Memory B cell (primary cell): ENCODE measurements at regions not wholly inside any gene's neighbourhood (a gene's known extent, or its start where the extent isn't known, plus 50 kb on each side); places are given as distances from the start of the nearest gene placed in this dataset.

Source experiments
- ATAC-seq: fragments of 150-1000 bp; cut with Tn5 transposase; 2 replicates; pipeline ENCODE4 v1.10.0; 2021; ENCODE audit warnings: low read depth, mild to moderate bottlenecking, moderate library complexity
- DNase-seq, 2 donors: peaks; one replicate each; pipeline ENCODE4 v3.0.0; 2022; ENCODE audit warnings: low spot score in 2 of 2
- H3K27ac Mint-ChIP-seq: one replicate; pipeline ENCODE4 v1.8.0; 2022; ENCODE audit warnings: mild to moderate bottlenecking, moderate library complexity, mixed read lengths
- H3K27me3 Mint-ChIP-seq: one replicate; pipeline ENCODE4 v1.8.0; 2022; ENCODE audit warnings: mixed read lengths
- H3K36me3 Mint-ChIP-seq: one replicate; pipeline ENCODE4 v1.8.0; 2022; ENCODE audit warnings: mild to moderate bottlenecking, mixed read lengths
- H3K4me1 Mint-ChIP-seq: one replicate; pipeline ENCODE4 v1.8.0; 2022; ENCODE audit warnings: mixed read lengths
- H3K4me3 Mint-ChIP-seq: one replicate; pipeline ENCODE4 v1.8.0; 2022; ENCODE audit warnings: mild to moderate bottlenecking, moderate library complexity, mixed read lengths
- H3K9me3 Mint-ChIP-seq: one replicate; pipeline ENCODE4 v1.8.0; 2022; ENCODE audit warnings: mixed read lengths

DNA sequence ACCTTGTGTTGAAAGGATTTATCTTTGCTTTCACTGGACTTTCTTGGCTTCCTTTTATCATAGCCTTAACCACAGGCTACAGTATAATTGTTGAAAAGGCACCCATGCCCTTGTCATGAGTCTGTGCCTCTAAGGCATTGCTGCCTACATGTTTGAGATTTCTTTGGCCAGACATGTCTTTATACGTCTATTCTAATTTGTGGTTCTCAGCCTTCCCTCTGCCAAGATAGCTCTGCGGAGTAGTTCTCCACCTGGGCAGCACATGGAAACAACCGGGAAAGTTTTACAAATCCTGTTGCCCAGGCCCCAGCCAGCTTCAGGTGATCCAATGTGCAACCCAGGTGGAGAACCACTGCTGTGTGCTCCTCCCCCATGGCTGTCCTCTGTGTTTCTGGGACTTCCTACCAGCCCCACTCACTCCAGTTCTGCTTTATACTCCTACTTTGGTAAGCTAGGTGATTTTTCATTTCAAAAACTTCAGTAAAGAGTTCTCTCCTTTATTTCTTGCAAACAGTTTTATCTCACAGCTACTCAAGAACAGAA is 159.6 kb upstream of the MYLIP start:
- no peaks in the 10 kb centered on the region for H3K4me1 Mint-ChIP-seq
- DNase-seq (no peak), ATAC-seq (no peak)
- H3K4me3 Mint-ChIP-seq, result no peak overlapping the region
- H3K36me3 Mint-ChIP-seq, result peaks cover 3% of the 10 kb centered on the region
- H3K9me3 Mint-ChIP-seq, result peaks cover 6% of the 10 kb centered on the region
- no peaks in the 10 kb centered on the region for H3K27me3 Mint-ChIP-seq
- no peak overlapping the region for H3K27ac Mint-ChIP-seq

DNA sequence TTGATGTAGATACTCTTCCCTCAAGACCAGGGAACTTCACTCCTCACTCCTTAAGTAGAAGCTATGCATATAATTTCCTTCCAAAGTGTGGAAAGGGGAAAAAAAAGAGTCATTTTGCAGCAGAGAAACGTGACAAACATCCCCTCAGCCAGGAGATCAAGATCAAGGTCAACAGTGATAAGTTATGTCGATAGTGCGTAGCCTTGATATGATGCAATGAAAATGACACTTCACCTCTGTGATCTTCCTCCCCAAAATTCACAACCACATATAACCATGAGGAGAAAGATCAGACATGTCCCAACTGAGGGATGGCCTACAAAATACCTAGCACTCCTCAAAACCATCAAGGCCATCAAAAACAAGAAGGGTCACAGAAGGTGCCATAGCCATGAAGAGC is 160.4 kb upstream of the MYLIP start:
- Mint-ChIP-seq H3K4me3 (no peak overlapping the region), H3K27ac (no peak overlapping the region), H3K9me3 (peaks cover 3% of the 10 kb centered on the region), H3K36me3 (no peaks in the 10 kb centered on the region), H3K27me3 (no peaks in the 10 kb centered on the region), H3K4me1 (no peaks in the 10 kb centered on the region)
- ATAC-seq (no peak), DNase-seq (no peak)

DNA sequence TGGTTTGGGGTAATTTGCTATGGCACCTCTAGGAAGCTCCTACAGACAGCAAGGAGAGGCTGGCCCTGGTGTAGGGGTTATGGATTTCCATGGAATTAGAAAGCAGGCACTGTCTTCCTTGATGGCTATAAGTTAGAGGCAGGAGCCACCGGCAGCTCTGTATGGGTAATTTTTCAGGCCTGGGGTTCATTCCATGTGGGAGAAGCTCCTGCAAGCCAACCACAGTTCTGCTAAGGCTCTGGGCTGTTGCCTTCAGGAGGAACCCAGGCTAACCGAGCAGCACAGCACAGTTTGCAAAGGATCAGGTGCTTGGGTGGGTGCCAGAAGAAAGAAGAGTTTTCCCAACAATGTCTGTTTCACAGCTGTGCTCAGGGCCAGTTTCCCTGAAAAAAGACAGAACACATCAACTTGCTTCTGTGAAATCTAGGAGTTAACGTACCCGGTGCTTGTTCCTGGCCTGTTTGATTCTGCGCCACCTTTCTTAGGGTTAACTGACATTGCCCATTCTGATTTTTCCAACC is 162.8 kb upstream of the MYLIP start:
- Mint-ChIP-seq H3K4me1 (peaks cover 10% of the 10 kb centered on the region), H3K9me3 (no peaks in the 10 kb centered on the region), H3K4me3 (no peak overlapping the region), H3K27ac (no peak overlapping the region), H3K27me3 (no peaks in the 10 kb centered on the region), H3K36me3 (no peaks in the 10 kb centered on the region)
- DNase-seq (no peak), ATAC-seq (no peak)

DNA sequence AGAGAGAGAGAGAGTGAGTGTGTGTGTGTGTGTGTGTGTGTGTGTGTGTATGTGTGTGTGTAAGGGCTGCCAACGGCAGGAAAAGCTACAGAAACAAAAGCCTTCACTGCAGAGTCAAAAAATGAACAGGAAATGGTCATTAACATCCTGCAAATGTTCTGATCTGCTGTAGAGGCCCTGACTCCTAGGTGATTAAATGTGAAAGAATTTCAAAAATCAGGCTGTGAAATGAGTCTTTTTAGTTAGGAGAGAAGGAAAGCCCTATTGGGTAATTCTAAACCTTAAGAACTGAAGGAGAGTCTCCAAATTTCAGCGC is 166.5 kb upstream of the MYLIP start:
- H3K27ac Mint-ChIP-seq, result no peak overlapping the region
- no peaks in the 10 kb centered on the region for H3K9me3 Mint-ChIP-seq
- ATAC-seq (no peak), DNase-seq (no peak)
- peaks cover 2% of the 10 kb centered on the region for H3K27me3 Mint-ChIP-seq
- peaks cover 14% of the 10 kb centered on the region for H3K4me1 Mint-ChIP-seq
- no peak overlapping the region for H3K4me3 Mint-ChIP-seq
- no peaks in the 10 kb centered on the region for H3K36me3 Mint-ChIP-seq

DNA sequence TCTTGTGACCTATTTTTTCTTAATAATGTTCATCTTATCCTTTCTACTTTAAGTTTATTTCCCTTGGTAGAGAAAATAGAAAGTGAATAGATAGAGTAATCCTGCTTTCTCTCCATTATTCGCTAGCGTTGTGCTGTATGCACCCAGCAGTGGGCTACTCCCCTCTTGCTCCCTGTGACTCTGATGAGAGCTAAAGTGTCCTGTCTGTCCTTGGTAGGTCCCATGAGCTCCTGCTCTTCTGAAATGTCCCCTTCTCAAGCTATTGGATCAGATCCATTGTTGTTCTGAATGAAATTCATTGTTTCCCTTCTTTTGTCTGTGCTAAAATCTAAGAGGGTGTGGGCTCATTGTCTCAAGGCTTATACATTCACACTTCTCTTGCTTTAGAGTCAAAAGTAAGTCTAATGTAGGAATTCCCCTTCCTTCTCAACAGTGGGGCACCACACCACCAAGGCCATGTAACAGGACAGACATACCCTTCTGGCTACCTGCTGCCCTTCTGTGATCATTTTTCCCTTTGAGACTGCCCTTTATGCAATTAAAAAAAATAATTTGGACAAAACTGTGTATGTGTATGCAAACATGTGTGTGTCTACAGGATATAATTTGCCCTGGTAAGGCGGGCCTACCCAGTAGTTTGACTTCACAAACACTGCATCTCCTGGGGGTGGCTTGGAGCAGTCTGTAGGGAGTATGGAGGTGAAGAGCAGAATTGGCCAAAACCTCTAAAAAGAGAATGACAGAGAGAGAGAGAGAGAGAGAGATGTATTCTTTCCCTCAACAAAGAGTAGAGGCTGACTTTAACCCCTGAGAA is 167.0 kb upstream of the MYLIP start:
- no peak overlapping the region for H3K4me3 Mint-ChIP-seq
- no peak for ATAC-seq
- H3K4me1 Mint-ChIP-seq, result peaks cover 14% of the 10 kb centered on the region
- H3K9me3 Mint-ChIP-seq, result no peaks in the 10 kb centered on the region
- peaks cover 3% of the 10 kb centered on the region for H3K27me3 Mint-ChIP-seq
- no peaks in the 10 kb centered on the region for H3K36me3 Mint-ChIP-seq
- no peak overlapping the region for H3K27ac Mint-ChIP-seq
- no peak for DNase-seq

DNA sequence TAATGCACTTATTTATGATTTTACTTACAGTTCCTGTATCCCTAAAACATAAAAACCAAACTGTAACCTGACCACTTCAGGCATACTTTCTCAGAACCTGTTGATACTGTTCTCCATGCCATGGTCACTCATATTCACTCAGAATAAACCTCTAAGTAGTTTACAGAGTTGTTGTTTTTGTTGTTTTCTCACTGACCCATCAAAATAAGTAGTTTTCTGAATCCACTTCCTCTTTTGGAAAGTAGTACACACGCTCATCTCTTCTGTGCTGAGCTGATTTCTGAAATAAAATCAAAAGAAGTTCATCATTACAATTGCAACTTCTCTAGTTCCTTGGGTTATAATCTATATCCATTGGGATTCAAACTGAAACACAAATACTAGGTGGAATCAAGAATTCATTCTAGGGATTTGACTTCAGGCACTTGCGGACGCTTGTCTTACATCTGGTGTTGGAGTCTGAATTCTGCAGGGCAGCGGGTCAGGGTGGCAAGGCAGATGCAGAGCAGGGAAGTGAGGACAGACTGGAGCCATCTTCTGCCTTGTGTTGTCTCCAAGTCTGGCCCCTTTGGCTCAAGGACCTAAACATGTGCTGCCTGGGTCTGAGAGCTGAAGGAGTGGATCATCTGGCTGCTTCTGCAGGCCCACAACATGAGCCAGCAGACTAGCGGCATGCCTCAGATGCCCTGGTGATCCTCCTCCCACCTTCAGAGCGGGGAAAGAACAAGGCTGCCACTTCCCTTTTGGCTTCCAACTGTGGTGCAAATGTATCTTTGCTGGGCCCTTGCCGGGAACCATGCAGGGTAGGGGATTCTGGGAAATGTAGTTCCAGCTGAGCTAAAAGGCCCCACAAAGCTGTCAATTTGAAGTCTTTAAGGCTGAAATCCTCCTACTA is 167.9 kb upstream of the MYLIP start:
- H3K36me3 Mint-ChIP-seq, result no peaks in the 10 kb centered on the region
- ATAC-seq (no peak), DNase-seq (no peak)
- no peak overlapping the region for H3K27ac Mint-ChIP-seq
- H3K27me3 Mint-ChIP-seq, result peaks cover 3% of the 10 kb centered on the region
- no peak overlapping the region for H3K4me3 Mint-ChIP-seq
- no peaks in the 10 kb centered on the region for H3K9me3 Mint-ChIP-seq
- H3K4me1 Mint-ChIP-seq, result peaks cover 19% of the 10 kb centered on the region

DNA sequence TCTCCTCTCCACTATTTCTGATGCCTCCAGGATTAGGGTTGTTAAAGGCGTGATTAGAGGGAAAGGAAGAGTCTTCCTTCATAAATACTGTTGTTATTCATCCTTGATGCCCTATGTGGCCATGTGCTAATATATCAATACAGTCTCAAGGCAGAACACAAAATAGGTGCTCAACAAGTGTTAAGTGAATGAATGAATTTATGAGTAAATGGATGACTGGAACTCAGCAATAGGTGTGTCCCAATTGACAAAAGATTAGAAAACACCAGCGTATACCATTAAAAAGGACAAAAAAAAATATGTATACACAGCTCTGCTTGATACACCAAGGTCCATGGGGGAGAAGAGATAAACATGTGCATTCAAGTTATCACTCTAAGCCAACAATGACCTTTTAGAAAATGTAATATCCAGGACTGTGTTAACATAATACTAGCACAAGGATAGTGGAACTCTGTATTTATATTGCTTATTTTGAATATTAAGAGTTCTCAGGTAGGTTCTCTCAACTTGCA is 171.2 kb upstream of the MYLIP start:
- ATAC-seq, result no peak
- Mint-ChIP-seq H3K4me3 (no peak overlapping the region), H3K36me3 (no peaks in the 10 kb centered on the region), H3K27ac (no peak overlapping the region), H3K4me1 (peaks cover 22% of the 10 kb centered on the region), H3K9me3 (no peaks in the 10 kb centered on the region), H3K27me3 (peaks cover 3% of the 10 kb centered on the region)
- no peak for DNase-seq

DNA sequence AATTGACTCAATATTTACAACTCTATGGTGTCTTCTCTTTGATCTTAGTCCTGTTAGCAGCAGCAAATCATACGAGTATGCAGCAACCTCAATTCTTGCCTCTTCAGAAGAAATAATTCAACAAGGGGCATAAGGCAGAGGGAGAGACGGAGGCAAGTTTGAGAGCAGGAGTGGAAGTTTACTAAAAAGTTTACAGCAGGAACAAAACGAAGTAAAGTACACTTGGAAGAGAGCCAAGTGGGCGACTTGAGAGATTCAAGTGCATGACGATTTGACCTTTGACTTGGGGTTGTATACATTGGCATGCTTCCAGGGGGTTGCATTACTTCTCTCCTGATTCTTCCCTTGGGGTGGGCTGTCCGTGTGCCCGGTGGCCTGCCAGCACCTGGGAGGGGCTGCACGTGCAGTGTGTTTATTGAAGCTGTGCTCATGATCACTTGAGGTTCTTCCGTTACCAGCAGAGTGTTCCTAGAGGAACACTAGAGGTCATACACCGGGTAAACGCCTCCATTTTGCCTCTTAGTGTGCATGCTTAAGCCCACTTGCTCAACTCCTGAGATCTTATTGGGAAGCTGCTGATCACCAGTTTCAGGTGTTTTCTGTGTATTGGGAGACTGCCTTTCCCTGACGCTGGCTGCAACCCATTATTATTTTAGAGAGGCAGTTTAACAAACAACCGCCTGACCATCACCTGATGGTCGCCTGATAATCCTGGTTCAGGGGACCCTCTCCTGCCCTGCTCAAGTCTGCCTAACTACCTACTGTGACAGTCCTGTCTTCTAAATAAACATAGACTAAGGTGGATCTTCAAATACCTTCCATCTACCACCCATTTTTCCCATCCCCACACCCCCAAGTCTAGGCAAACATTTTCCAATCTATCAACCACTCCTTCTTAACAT is 172.4 kb upstream of the MYLIP start:
- Mint-ChIP-seq H3K36me3 (no peaks in the 10 kb centered on the region), H3K4me1 (peaks cover 19% of the 10 kb centered on the region), H3K9me3 (no peaks in the 10 kb centered on the region), H3K27ac (no peak overlapping the region), H3K4me3 (no peak overlapping the region), H3K27me3 (peaks cover 3% of the 10 kb centered on the region)
- ATAC-seq (no peak), DNase-seq (no peak)

DNA sequence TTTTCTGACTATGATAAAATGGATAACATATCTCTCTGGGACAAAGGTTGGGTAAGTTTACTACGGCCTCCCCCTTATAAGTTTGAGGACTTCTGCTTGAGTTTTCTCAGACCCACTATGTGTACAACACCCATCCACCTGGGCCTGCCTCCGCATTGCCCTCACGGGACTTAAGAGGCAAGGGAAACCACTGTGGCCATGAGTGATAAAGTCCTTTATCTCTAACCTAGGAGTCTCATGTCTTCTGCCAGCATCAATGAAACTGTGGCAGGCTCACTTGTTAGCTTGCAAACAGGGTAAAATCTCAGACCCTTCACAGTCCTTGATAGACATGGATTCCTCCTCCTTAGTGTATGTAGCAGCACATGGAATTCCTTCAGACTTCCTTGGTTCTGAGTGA is 173.4 kb upstream of the MYLIP start:
- Mint-ChIP-seq H3K36me3 (no peaks in the 10 kb centered on the region), H3K4me1 (peaks cover 13% of the 10 kb centered on the region), H3K9me3 (no peaks in the 10 kb centered on the region), H3K27ac (no peak overlapping the region), H3K27me3 (peaks cover 3% of the 10 kb centered on the region), H3K4me3 (no peak overlapping the region)
- no peak for DNase-seq
- ATAC-seq, result no peak

DNA sequence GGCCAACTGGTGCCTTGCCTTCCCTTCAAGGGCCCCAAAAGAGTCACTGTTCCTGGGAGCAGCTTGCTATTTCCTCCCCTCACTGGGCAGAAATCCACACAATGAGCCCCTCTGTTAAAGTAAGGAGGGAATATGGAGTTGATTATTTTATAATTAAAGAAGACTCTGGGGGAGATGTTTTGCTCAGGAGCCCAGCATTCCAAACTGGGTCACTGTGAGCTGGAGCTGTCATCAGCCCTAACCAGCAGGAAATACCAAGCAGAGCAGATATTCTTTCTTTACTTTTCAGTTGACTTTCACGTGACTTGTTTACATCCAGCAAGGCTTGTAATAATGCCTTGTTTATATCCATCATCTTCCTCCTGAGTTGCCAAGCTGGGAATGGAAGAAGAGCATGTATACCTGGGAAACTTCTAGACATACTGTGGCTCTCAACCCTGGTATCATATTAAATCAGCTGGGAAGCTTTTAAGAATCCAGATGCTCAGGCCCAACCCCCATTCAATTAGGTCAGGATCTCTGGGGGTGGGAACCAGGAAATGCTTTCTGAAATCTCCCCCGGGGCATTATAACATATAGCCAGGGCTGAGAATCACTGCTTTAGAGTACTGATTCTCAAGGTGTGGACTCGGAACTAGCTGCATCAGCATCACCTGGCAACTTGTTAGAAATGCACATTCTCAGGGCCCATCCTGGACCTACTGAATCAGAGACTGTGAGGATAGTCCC is 175.6 kb upstream of the MYLIP start:
- no peak for DNase-seq
- Mint-ChIP-seq H3K27ac (no peak overlapping the region), H3K9me3 (no peaks in the 10 kb centered on the region), H3K27me3 (peaks cover 3% of the 10 kb centered on the region), H3K4me1 (peaks cover 15% of the 10 kb centered on the region), H3K36me3 (no peaks in the 10 kb centered on the region), H3K4me3 (no peak overlapping the region)
- no peak for ATAC-seq

DNA sequence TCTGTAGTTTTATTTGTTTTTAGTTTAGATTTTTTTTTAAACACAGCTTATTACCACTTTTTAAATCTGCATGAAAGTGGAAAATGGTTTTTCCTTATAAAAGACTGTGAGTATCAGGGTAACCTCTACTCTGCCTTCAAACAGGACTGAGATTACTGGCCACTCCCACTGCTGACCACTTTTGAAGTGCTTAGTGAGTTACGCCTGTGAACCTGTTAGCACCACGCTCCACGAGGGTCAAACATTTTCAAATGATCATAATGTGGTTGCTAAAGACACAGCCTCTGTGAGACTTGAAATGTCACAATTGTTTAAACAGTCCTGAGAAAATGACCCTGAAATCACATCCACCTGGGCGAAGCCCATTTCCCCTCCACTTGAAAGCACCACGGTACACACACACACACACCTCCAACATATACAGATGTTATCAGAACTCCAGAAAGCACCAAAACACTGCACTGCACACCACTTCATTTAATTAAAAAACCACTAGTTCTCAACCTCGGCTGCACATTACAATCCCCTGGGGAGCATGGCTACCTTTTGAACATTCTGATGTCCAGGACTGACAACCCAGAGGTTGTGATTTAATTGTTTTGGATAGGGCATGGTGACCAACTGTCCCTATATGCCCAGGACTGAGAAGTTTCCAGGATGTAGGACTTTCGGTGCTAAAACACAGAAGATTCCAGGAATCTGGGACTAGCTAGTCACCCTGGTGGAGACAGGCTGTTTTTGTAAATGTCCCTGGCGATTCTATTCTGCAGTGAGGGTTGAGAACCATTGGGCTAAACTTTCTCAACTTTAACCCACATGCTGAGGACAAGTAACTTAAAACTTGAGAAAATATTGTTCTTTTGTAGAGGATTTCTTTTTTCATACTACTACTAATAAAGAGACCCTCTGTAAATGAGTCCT is 176.4 kb upstream of the MYLIP start:
- Mint-ChIP-seq H3K27ac (no peak overlapping the region), H3K4me1 (peaks cover 15% of the 10 kb centered on the region), H3K4me3 (no peak overlapping the region), H3K9me3 (no peaks in the 10 kb centered on the region), H3K36me3 (no peaks in the 10 kb centered on the region), H3K27me3 (peaks cover 1% of the 10 kb centered on the region)
- DNase-seq (no peak), ATAC-seq (no peak)

DNA sequence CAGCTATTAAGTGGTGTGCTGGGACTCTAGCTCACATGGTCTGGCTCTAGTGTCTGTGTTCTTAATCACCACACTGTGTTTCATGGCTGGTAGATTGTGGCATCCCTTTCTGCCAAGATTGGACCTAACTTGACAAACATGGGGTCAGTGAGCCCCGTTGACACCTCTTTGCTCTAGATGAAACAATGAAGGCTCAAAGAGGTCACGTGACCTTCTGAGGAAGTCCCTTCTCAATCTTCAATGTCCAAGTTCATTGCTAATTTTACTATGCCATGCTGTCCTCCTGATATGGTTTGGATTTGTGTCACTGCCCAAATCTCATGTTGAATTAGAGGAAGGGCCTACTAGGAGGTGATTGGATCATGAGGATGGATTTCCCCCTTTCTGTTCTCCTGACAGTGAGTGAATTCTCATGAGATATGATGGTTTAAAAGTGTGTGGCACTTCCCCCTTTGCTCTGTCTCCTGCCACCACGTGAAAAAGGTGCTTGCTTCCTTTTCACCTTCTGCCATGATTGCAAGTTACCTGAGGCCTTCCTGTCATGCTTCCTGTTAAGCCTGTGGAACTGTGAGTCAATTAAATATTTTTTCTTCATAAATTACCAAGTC is 177.8 kb upstream of the MYLIP start:
- ATAC-seq, result peak; percentile 82
- H3K36me3 Mint-ChIP-seq, result no peaks in the 10 kb centered on the region
- H3K27me3 Mint-ChIP-seq, result no peaks in the 10 kb centered on the region
- no peak overlapping the region for H3K27ac Mint-ChIP-seq
- H3K4me3 Mint-ChIP-seq, result no peak overlapping the region
- H3K9me3 Mint-ChIP-seq, result no peaks in the 10 kb centered on the region
- peaks cover 11% of the 10 kb centered on the region for H3K4me1 Mint-ChIP-seq
- DNase-seq, result no peak
